ENCODE measurements at regions not wholly inside any gene's neighbourhood (a gene's known extent, or its start where the extent isn't known, plus 50 kb on each side); places are given as distances from the start of the nearest gene placed in this dataset.

DNA sequence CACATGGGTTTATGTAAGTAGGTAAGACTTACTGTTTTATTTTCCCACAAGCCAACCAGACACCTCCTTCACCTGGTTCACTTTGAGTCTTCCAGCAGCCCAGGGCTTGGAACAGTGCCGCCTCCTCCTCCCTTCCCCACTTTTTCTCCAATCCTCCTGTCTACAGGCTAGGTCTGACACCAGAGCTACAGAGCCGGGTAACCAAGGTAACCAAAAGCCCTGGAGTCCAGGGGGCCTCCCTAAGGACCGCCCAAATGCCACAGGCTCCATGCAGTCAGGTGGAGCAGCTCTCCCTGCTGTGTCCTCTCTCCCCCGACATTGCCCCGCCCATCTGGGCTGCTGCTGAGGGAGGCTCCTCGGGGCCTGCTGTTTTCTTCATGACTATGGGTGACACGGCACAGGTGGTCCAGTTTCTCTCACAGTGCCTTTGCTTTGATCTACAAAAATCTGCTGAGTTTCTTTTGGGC lies 138.0 kb upstream of the EFNA5 start:
- 26% methylated on average over 5 of the region's 7 CpGs for WGBS (ENCODE audit: insufficient coverage)
- H3K36me3 ChIP-seq (ENCODE audit: control insufficient read depth, insufficient read depth, low read length): no peaks in the 10 kb centered on the region
- no peaks in the 10 kb centered on the region for H3K27me3 ChIP-seq (ENCODE audit: control insufficient read depth, insufficient read depth, low read length)
- peak in 4 of 6 donors; percentile 3 to 74 (median 18) for DNase-seq (ENCODE audit: low read depth in 4 of 6, low spot score in 6 of 6)
- no peaks in the 10 kb centered on the region for H3K9me3 ChIP-seq (ENCODE audit: control insufficient read depth, insufficient read depth, low read length)
- no peak overlapping the region for H3K4me3 ChIP-seq (ENCODE audit: low read depth, low read length)
- H3K27ac ChIP-seq (ENCODE audit: low read depth, low read length): no peak overlapping the region
- H3K4me1 ChIP-seq (ENCODE audit: control insufficient read depth, insufficient read depth, low read length): peaks cover 8% of the 10 kb centered on the region

DNA sequence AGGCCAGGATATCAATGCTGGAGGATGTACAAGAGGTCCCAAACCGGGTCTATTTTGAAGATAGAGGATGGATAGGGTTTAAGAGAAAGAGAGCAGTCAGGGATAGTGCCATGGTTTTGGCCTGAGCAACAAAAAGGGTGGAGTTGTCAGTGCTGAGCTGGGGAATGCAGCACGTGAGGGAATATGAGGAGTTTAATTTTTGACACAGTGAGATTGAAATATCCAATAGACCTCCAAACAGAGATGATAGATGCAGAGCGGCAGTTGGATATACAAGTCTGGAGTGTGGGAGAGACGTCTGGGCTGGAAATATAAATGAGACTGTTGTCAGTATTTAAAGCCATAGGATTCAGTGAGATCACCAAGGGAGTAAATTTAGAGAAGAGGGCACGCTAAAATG lies 136.7 kb upstream of the EFNA5 start:
- H3K27me3 ChIP-seq (ENCODE audit: control insufficient read depth, insufficient read depth, low read length): no peaks in the 10 kb centered on the region
- H3K4me1 ChIP-seq (ENCODE audit: control insufficient read depth, insufficient read depth, low read length): peaks cover 8% of the 10 kb centered on the region
- no peak for DNase-seq (ENCODE audit: low read depth in 4 of 6, low spot score in 6 of 6)
- 79% methylated on average over 3 of the region's 5 CpGs for WGBS (ENCODE audit: insufficient coverage)
- no peaks in the 10 kb centered on the region for H3K36me3 ChIP-seq (ENCODE audit: control insufficient read depth, insufficient read depth, low read length)
- H3K4me3 ChIP-seq (ENCODE audit: low read depth, low read length): no peak overlapping the region
- no peaks in the 10 kb centered on the region for H3K9me3 ChIP-seq (ENCODE audit: control insufficient read depth, insufficient read depth, low read length)
- no peak overlapping the region for H3K27ac ChIP-seq (ENCODE audit: low read depth, low read length)

DNA sequence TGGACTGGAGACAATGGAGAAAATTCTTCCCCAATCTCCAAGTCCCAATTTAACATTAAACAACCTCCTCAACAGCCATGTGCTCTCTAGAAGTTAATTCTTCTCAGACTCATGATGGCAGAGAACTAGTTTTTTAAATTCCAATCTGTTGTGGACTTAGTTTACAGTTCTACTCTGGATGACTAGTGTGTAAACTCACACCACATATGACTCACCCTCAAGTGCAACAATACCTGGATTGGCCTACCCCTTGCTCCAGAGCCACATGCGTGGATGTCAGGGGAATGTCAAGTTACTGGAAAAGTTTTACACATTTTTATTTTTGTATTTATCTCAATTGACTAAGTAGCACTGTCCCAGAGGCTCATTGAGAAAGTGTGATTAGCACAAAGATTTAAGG lies 136.0 kb upstream of the EFNA5 start:
- Histone ChIP-seq H3K4me1 (ENCODE audit: control insufficient read depth, insufficient read depth, low read length) (peaks cover 8% of the 10 kb centered on the region), H3K27ac (ENCODE audit: low read depth, low read length) (no peak overlapping the region), H3K4me3 (ENCODE audit: low read depth, low read length) (no peak overlapping the region), H3K27me3 (ENCODE audit: control insufficient read depth, insufficient read depth, low read length) (no peaks in the 10 kb centered on the region), H3K36me3 (ENCODE audit: control insufficient read depth, insufficient read depth, low read length) (no peaks in the 10 kb centered on the region), H3K9me3 (ENCODE audit: control insufficient read depth, insufficient read depth, low read length) (no peaks in the 10 kb centered on the region)
- DNase-seq (ENCODE audit: low read depth in 4 of 6, low spot score in 6 of 6): no peak
- no CpG with 5 or more reads among the region's 1 CpG for WGBS (ENCODE audit: insufficient coverage)

- DNase-seq (ENCODE audit: low read depth in 4 of 6, low spot score in 6 of 6): peak in 4 of 6 donors; percentile 11 to 88 (median 26)
- H3K36me3 ChIP-seq (ENCODE audit: control insufficient read depth, insufficient read depth, low read length): no peaks in the 10 kb centered on the region
- H3K9me3 ChIP-seq (ENCODE audit: control insufficient read depth, insufficient read depth, low read length): no peaks in the 10 kb centered on the region
- H3K4me3 ChIP-seq (ENCODE audit: low read depth, low read length): no peak overlapping the region
- 70% methylated on average over 1 of the region's 5 CpGs for WGBS (ENCODE audit: insufficient coverage)
- H3K27ac ChIP-seq (ENCODE audit: low read depth, low read length): no peak overlapping the region
- H3K27me3 ChIP-seq (ENCODE audit: control insufficient read depth, insufficient read depth, low read length): no peaks in the 10 kb centered on the region
- H3K4me1 ChIP-seq (ENCODE audit: control insufficient read depth, insufficient read depth, low read length): peaks cover 8% of the 10 kb centered on the region
Observed at GRCh38 chr5:107806271-107806670, 135.5 kb upstream of the EFNA5 start.

- H3K36me3 ChIP-seq (ENCODE audit: control insufficient read depth, insufficient read depth, low read length): no peaks in the 10 kb centered on the region
- no peaks in the 10 kb centered on the region for H3K27me3 ChIP-seq (ENCODE audit: control insufficient read depth, insufficient read depth, low read length)
- no peak overlapping the region for H3K4me3 ChIP-seq (ENCODE audit: low read depth, low read length)
- WGBS (ENCODE audit: insufficient coverage): 74% methylated on average over 3 of the region's 3 CpGs
- H3K27ac ChIP-seq (ENCODE audit: low read depth, low read length): no peak overlapping the region
- peaks cover 8% of the 10 kb centered on the region for H3K4me1 ChIP-seq (ENCODE audit: control insufficient read depth, insufficient read depth, low read length)
- H3K9me3 ChIP-seq (ENCODE audit: control insufficient read depth, insufficient read depth, low read length): no peaks in the 10 kb centered on the region
- peak in 1 of 6 donors; percentile 56 for DNase-seq (ENCODE audit: low read depth in 4 of 6, low spot score in 6 of 6)
Observed at GRCh38 chr5:107805824-107806223, 135.1 kb upstream of the EFNA5 start.

GRCh38 chr5:107805166-107805565 lies 134.4 kb upstream of the EFNA5 start:
- Histone ChIP-seq H3K9me3 (ENCODE audit: control insufficient read depth, insufficient read depth, low read length) (no peaks in the 10 kb centered on the region), H3K36me3 (ENCODE audit: control insufficient read depth, insufficient read depth, low read length) (no peaks in the 10 kb centered on the region), H3K27ac (ENCODE audit: low read depth, low read length) (no peak overlapping the region), H3K4me1 (ENCODE audit: control insufficient read depth, insufficient read depth, low read length) (peaks cover 8% of the 10 kb centered on the region), H3K27me3 (ENCODE audit: control insufficient read depth, insufficient read depth, low read length) (no peaks in the 10 kb centered on the region), H3K4me3 (ENCODE audit: low read depth, low read length) (no peak overlapping the region)
- no CpG with 5 or more reads among the region's 6 CpGs for WGBS (ENCODE audit: insufficient coverage)
- DNase-seq (ENCODE audit: low read depth in 4 of 6, low spot score in 6 of 6): no peak

GRCh38 chr5:107803728-107804127 lies 133.0 kb upstream of the EFNA5 start:
- H3K36me3 ChIP-seq (ENCODE audit: control insufficient read depth, insufficient read depth, low read length): no peaks in the 10 kb centered on the region
- H3K9me3 ChIP-seq (ENCODE audit: control insufficient read depth, insufficient read depth, low read length): no peaks in the 10 kb centered on the region
- peaks cover 5% of the 10 kb centered on the region for H3K4me1 ChIP-seq (ENCODE audit: control insufficient read depth, insufficient read depth, low read length)
- H3K27me3 ChIP-seq (ENCODE audit: control insufficient read depth, insufficient read depth, low read length): no peaks in the 10 kb centered on the region
- H3K4me3 ChIP-seq (ENCODE audit: low read depth, low read length): no peak overlapping the region
- no peak for DNase-seq (ENCODE audit: low read depth in 4 of 6, low spot score in 6 of 6)
- no peak overlapping the region for H3K27ac ChIP-seq (ENCODE audit: low read depth, low read length)

- Histone ChIP-seq H3K27ac (ENCODE audit: low read depth, low read length) (no peak overlapping the region), H3K36me3 (ENCODE audit: control insufficient read depth, insufficient read depth, low read length) (no peaks in the 10 kb centered on the region), H3K4me1 (ENCODE audit: control insufficient read depth, insufficient read depth, low read length) (no peaks in the 10 kb centered on the region), H3K27me3 (ENCODE audit: control insufficient read depth, insufficient read depth, low read length) (no peaks in the 10 kb centered on the region), H3K9me3 (ENCODE audit: control insufficient read depth, insufficient read depth, low read length) (no peaks in the 10 kb centered on the region), H3K4me3 (ENCODE audit: low read depth, low read length) (no peak overlapping the region)
- DNase-seq (ENCODE audit: low read depth in 4 of 6, low spot score in 6 of 6): no peak
- no CpG with 5 or more reads among the region's 2 CpGs for WGBS (ENCODE audit: insufficient coverage)
Observed at GRCh38 chr5:107801061-107801460, 130.3 kb upstream of the EFNA5 start.

DNA sequence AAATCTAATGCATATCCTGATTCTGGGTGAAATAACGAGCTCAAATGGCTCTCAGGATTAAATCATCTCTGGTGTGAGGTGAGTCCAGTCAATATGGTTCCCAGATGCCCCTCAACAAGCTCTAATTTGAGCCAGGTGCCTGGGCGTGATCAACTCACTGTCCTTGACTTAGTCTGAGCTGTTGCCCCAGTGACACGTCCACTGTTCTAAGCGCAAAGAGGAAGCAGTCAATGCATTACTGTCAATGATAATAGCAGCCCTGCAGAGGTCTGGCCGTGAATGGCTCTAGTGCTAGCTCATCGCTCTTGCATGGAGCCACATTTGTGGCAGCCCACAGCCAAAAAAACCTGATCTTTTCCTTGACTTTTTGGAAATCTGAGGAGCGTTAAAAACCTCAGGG lies 128.6 kb upstream of the EFNA5 start:
- peak in 1 of 6 donors; percentile 27 for DNase-seq (ENCODE audit: low read depth in 4 of 6, low spot score in 6 of 6)
- 57% methylated on average over 6 of the region's 7 CpGs for whole genome bisulfite sequencing (ENCODE audit: insufficient coverage)
- Histone ChIP-seq H3K4me3 (ENCODE audit: low read depth, low read length) (no peak overlapping the region), H3K27me3 (ENCODE audit: control insufficient read depth, insufficient read depth, low read length) (no peaks in the 10 kb centered on the region), H3K27ac (ENCODE audit: low read depth, low read length) (no peak overlapping the region), H3K4me1 (ENCODE audit: control insufficient read depth, insufficient read depth, low read length) (no peaks in the 10 kb centered on the region), H3K36me3 (ENCODE audit: control insufficient read depth, insufficient read depth, low read length) (no peaks in the 10 kb centered on the region), H3K9me3 (ENCODE audit: control insufficient read depth, insufficient read depth, low read length) (no peaks in the 10 kb centered on the region)

DNA sequence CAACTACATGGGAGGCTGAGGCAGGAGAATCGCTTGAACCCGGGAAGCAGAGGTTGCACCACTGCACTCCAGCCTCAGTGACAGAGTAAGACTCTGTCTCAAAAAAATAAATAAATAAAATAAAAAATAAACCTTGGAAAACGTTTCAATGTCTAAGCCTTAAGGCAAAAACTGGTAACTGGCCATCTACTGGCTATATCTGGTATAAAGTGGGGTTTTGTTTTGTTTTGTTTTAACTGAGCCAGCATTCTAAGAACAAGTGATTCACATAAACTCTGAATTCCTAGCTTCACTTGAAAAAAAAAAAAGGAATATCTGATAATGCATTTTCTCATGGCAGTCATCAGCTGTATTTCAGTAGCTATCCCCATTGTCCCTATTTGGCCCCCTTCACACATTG lies 126.1 kb upstream of the EFNA5 start:
- DNase-seq (ENCODE audit: low read depth in 4 of 6, low spot score in 6 of 6): no peak
- no CpG with 5 or more reads among the region's 3 CpGs for WGBS (ENCODE audit: insufficient coverage)
- Histone ChIP-seq H3K27me3 (ENCODE audit: control insufficient read depth, insufficient read depth, low read length) (no peaks in the 10 kb centered on the region), H3K9me3 (ENCODE audit: control insufficient read depth, insufficient read depth, low read length) (no peaks in the 10 kb centered on the region), H3K36me3 (ENCODE audit: control insufficient read depth, insufficient read depth, low read length) (no peaks in the 10 kb centered on the region), H3K27ac (ENCODE audit: low read depth, low read length) (no peak overlapping the region), H3K4me1 (ENCODE audit: control insufficient read depth, insufficient read depth, low read length) (no peaks in the 10 kb centered on the region), H3K4me3 (ENCODE audit: low read depth, low read length) (no peak overlapping the region)
